SH-SY5Y (cell line): ENCODE measurements at regions not wholly inside any gene's neighbourhood (a gene's known extent, or its start where the extent isn't known, plus 50 kb on each side); places are given as distances from the start of the nearest gene placed in this dataset.

Experiments used
- GATA2 ChIP-seq: IDR thresholded peaks from 2 replicates; pipeline ENCODE4 v1.6.1; 2011; ENCODE audit warnings: mild to moderate bottlenecking, low read depth, low read length
- GATA3 ChIP-seq: IDR thresholded peaks from 2 replicates; pipeline ENCODE4 v1.6.1; 2011; ENCODE audit warnings: low read depth, mild to moderate bottlenecking, low read length, moderate library complexity

DNA sequence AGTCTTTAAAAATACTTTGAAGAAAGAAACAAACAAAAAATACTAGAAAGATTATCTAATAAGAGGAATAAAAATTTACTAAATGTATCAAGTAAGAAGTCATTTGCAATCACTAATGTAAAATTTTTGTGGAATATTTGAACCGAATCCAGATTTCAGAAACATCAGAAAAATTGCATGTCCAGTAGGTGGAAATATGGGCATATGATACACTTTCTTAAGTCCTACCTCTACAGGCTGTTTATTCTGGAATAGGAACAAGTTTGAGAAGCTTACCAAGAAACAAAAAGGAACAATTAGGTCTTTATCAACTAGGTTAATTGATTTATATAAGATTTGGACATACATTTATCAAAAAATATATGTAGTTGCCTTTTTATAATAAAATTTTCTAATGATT, 292.9 kb upstream of the ROBO1 start:
- TF ChIP-seq GATA3 = no peak
- no peak for TF ChIP-seq GATA2
